NB4 (cell line): ENCODE measurements at regions not wholly inside any gene's neighbourhood (a gene's known extent, or its start where the extent isn't known, plus 50 kb on each side); places are given as distances from the start of the nearest gene placed in this dataset.

ENCODE experiments used
- POLR2A ChIP-seq: IDR thresholded peaks from 2 replicates; pipeline ENCODE4 v1.6.1; 2011; ENCODE audit warnings: mild to moderate bottlenecking; ENCODE audit not compliant: insufficient read length; ENCODE audit errors: extremely low read depth
- TF ChIP-seq, protein P1 (sequence below): IDR thresholded peaks from one replicate; pipeline ENCODE4 v1.5.1; 2012; ENCODE audit warnings: low read depth, low read length

DNA sequence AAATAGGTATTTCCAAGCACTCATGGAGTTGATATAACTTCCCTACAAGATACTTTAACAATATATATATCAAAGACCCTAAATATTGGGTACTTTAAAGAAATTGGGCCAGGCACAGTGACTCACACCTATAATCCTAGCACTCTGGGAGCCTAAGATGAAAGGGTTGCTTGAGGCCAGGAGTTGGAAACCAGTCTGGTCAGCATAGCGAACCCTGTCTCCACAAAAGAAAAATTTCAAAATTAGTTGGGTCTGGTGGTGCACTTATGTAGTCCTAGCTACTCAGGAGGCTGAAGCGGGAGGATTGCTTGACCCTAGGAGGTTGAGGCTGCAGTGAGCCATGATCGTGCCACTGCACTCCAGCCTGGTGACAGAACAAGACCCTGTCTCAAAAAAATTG, 393.9 kb upstream of the DEPDC1 start:
- TF ChIP-seq POLR2A, result no peak
- TF ChIP-seq, protein P1, sequence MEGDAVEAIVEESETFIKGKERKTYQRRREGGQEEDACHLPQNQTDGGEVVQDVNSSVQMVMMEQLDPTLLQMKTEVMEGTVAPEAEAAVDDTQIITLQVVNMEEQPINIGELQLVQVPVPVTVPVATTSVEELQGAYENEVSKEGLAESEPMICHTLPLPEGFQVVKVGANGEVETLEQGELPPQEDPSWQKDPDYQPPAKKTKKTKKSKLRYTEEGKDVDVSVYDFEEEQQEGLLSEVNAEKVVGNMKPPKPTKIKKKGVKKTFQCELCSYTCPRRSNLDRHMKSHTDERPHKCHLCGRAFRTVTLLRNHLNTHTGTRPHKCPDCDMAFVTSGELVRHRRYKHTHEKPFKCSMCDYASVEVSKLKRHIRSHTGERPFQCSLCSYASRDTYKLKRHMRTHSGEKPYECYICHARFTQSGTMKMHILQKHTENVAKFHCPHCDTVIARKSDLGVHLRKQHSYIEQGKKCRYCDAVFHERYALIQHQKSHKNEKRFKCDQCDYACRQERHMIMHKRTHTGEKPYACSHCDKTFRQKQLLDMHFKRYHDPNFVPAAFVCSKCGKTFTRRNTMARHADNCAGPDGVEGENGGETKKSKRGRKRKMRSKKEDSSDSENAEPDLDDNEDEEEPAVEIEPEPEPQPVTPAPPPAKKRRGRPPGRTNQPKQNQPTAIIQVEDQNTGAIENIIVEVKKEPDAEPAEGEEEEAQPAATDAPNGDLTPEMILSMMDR, result no peak
